Activated CD4-positive, CD25-positive, alpha-beta regulatory T cell treated with anti-CD3 and anti-CD28 coated beads, Interleukin-2, amount 50 U/mL, for 24 hours (primary cell): ENCODE measurements at regions not wholly inside any gene's neighbourhood (a gene's known extent, or its start where the extent isn't known, plus 50 kb on each side); places are given as distances from the start of the nearest gene placed in this dataset.

Source experiments
- ATAC-seq, 2 donors: fragments of 150-1000 bp; cut with Tn5 transposase; one replicate each; pipeline ENCODE4 v1.10.0; 2021; ENCODE audit warnings: mild to moderate bottlenecking in 1 of 2, moderate library complexity in 1 of 2

GRCh38 chr2:6759689-6760088 lies 106.0 kb downstream of the CMPK2 start:
- ATAC-seq = no peak

DNA sequence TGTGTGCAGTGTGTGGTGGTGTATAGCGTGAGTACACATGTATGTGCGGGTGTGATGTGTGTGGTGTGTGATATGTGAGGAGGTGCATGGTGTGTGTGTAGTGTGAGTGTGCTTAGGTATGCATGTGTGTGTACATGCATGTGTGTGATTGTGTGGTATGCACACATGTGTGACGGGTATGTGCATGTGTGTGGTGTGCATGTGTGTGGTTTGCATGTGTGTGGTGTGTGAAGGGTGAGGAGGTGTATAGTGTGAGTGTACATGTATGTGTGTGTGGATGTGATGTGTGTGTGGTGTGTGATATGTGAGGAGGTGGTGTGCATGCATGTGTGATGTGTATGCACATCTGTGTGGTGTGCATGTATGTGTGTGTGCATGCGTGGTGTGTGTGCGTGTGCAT lies 105.6 kb downstream of the CMPK2 start:
- ATAC-seq = no peak

DNA sequence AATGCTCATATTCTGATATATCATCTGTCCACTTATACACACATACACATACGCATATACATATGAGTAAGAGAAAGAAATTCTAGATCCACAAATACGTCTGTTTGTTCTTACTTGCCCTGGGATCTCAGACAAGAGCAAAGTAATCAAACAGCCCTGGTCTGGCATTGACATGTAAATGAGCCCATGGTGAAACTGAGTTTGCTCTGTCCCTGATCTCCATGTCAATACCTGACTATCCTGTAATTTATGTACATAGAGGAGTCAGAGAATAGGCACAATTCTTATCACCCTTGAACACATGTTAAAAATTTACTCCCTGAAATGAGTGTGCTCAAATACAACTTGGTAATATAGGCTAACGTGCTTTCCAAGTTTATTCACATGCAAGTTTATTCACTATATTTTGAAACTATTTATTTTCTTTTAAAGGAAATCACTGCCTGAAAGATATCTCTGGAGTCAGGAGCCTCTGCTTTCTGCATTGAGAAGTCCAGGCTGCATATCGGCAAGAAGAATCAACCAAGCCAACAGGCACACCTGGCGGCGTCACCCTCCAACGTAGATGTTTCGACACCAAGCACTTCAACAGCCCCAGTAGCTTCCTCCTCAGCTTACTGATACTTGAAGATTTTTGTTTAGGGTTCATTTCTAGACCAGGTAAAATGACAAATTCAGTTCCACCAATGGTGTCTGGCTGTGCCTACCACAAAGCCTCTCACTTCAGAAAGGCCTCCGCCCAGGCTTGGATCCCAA lies 100.6 kb downstream of the CMPK2 start:
- no peak for ATAC-seq

DNA sequence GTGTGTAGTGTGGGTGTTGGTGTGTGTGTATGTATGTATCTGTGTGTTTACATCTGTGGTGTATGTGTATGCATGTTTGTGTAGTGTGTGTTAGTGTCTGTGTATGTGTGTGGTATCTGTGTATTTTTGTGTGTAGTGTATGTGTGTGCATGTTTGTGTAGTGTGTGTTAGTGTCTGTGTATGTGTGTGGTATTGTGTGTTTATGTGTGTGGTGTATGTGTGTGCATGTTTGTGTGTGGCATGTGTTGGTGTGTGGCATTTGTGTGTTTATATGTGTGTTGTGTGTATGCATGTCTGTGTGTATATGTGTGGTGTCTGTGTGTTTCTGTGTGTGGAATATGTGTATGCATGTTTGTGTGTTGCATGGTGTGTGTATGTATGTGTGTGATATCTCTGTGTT lies 96.4 kb downstream of the CMPK2 start:
- no peak for ATAC-seq

DNA sequence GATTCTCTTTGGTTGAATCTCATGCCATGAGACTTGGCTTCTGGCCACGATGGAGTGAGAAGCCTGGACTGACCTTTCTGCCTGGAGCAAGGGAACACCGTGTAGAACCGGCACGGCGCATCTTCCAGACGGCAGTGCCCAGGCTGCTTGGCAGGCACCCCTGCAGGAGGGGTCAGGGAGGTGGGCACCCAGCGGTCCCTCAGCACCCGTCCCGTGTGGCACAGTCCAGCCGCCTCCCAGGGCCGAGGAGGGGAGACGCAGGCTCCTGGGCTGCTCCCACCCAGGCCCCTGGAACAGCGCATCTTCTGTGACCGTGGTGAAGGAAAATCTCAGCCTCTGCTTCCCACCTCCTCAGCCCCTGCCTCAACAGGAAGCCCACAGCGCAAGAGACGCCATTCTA lies 95.7 kb downstream of the CMPK2 start:
- ATAC-seq = no peak

DNA sequence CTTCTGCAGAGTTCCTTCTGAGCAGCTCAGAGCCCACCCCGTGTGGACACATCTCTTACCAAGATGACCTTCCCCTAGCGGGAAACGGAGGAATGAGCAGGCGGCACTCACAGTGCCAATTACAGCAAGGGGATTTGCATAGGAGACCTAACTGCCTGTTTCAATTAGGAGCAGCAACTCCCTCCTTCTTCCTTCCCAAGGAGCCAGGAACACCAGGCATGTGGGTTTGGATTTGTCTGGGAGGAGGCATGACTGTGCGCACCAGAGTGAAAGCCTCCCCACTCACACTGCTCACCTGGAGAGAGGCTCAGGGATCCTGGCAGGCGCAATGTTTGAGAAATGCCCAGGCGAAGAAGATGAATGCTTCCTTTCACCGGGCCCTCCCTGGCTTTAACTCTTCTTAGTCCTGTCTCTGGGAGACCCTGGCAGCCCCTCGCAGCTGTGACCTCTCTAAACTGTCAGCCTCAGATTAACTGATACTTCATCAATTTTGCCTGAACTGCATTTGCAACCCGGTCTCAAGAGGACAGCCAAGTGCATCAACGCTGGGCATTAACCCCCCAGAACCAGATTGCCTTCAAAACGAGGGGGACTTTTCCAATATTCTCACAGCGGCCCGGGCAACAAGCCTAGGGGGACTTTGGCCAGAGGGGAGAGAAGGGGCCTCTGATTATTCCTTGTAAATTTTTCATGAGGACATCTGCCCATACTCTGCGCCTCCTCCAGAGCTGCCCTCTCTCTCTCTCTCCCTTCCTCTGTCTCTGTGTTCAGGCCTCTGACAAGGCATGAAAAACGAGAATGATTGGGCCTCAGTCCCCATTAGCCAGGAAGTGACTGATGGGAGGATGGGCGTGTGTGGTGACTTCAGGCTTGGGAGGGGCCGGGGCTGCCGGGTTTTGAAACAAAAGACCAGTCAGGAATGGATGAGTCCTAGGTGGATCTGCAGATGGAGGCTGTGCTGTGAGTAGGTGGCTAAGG lies 93.8 kb downstream of the CMPK2 start:
- no peak for ATAC-seq

- peak; percentile 53 to 74 for ATAC-seq
Measured at GRCh38 chr2:6773007-6773693, 92.6 kb downstream of the CMPK2 start.

DNA sequence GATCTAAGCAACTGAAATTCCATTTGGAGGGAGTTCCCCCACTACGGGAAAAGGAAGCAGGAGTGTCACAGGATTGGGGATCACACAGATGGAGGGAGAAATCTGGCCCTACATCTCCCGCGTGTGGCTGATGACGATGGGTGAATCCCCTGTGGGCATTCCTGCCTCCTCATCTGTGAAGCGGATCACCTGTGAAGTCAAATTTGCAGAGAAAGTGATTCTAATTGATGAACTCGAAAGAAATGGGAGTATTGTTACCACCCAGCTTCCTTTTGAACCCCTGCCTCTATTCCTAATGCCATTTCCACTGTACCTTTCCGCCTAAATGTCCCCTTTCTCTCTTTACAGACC lies 92.0 kb downstream of the CMPK2 start:
- ATAC-seq = no peak

- no peak for ATAC-seq
Measured at GRCh38 chr2:6776125-6776524, 89.6 kb downstream of the CMPK2 start.

GRCh38 chr2:6777626-6778025 lies 88.1 kb downstream of the CMPK2 start:
- no peak for ATAC-seq

- ATAC-seq = peak; percentile 32 to 51
Measured at GRCh38 chr2:6780765-6781274, 84.9 kb downstream of the CMPK2 start.

GRCh38 chr2:6782517-6783237 lies 83.0 kb downstream of the CMPK2 start:
- no peak for ATAC-seq

DNA sequence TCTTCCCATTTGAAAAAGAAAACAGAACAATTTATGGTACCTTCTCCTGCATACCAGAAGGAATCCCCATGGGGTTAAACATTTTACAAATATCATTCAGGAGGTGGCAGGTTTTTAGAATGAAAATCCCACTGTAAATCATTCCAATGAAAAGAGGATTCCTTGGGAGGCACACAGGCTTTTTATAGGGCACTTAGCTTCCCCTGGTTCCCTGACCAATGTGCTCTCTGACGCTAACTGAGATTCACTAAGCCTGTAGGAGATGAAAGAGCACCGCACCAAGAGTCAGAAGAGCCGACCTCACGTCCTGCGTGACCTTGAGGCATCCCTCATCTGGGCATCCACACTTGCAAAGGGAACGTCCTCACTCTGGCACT lies 82.5 kb downstream of the CMPK2 start:
- ATAC-seq = no peak

DNA sequence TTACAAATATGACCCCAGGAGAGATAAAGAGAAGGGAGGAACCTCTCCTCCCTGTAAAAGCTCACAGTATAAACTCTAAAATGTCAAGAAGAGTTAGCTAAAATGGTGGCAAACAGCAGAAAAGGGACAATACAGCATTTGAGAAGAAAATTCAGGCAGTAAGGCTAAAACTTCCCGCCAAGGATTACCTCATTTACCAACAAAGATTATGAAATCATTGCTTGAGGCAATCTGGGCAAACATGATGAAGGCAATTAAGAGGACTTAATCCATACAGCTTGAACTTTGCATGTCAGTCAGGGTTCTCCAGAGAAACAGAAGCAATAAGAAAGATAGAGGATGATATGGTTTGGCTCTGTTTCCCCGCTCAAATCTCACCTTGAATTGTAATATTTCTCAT lies 81.4 kb downstream of the CMPK2 start:
- ATAC-seq = no peak

DNA sequence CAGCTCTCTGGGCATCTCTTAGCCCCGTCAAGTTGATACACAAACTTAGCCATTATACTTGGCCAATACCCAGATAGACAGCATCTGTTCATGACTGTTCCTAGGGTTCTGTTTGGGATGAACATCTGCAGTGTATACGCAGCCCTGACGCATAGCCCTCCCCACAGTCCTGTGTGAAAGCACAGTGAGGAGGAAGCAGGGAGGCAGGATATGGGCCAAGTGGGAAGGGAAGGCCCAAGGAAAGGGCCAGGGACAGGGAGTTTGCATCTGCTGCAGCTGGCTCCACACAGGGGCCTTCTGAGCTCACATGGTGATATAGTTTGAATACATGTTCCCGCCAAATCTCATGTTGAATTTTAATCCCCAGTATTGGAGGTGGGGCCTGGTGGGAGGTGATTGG lies 80.2 kb downstream of the CMPK2 start:
- no peak for ATAC-seq

GRCh38 chr2:6787376-6787775 lies 78.3 kb downstream of the CMPK2 start:
- ATAC-seq = no peak

- ATAC-seq = no peak
Measured at GRCh38 chr2:6788614-6789013, 77.1 kb downstream of the CMPK2 start.

DNA sequence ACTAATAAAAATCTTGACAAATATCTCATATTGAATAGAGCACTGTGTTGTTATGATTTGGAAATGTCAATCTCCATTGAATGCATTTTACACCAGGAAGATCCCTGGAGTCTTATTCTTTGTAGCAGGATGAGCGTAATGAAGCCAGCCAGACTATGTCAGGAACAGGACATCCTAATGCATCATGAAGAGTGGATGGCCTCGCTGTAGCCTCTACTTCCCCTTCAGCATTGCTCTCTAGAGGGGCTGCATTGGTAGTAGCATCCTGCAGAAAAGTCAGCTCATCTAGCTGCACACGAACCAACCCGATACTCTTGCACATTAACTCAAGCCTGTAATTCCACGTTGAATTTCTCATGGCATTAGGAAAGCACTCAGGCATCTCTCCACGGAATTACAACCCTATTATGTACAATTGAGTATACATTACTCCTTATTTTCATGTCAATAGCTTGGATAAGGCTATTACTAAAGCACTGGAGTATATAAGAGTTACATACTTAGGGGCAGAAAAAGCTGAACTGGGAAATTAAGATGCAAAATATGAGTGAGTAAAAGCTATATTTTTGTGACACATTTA lies 76.1 kb downstream of the CMPK2 start:
- ATAC-seq = no peak

GRCh38 chr2:6791682-6792081 lies 74.0 kb downstream of the CMPK2 start:
- no peak for ATAC-seq

DNA sequence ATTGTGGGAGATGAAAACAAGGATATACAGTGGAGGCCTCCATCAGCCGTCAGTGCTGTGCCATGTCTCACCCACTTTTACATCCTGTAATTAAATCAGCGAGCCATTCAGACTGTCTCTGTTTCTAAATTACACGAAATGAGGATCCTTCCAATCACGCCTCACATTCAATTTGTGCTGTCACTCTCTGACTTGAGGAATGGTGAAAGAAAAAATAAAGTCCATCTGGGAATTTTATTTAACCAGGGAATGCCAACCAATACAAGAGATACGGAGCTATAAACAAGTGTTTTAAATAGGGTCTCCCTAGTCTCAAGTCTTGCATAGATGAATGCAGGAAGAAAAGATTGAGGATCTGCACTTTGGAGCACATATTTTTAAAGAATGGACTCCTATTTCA lies 72.8 kb downstream of the CMPK2 start:
- no peak for ATAC-seq

DNA sequence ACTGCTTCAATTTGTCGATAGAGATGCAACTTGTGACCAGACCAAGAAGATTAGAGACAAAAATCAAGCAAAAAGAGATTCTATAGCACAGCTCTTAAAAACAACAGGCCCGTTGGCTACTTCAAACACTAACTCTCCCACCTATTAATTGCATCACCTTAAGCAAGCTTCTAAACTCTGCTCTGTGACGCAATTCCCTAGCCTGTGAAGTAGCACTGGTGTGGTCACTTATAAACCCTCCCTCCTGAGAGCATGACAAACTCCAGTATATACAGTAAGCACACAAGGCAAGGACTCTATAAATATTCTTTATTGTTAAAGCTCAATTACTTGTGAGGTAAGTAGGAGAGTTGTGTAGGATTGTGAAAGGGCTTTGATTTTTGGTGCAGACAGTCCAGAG lies 72.3 kb downstream of the CMPK2 start:
- ATAC-seq = no peak

- ATAC-seq = no peak
Measured at GRCh38 chr2:6793913-6794312, 71.8 kb downstream of the CMPK2 start.
